Fibroblast of lung (primary cell): ENCODE measurements at regions not wholly inside any gene's neighbourhood (a gene's known extent, or its start where the extent isn't known, plus 50 kb on each side); places are given as distances from the start of the nearest gene placed in this dataset.

Source experiments
- DNase-seq, 2 donors: peaks; one replicate each; pipeline versions ENCODE4 v3.0.0 to v3.0.0-alpha.2; 2010; ENCODE audit warnings: low read depth in 2 of 2
- H2AFZ ChIP-seq: 2 replicates; pipeline ENCODE4 v1.5.1; 2012; ENCODE audit warnings: low read length, control low read depth, inconsistent platforms
- H3K27ac ChIP-seq: 2 replicates; pipeline ENCODE4 v1.5.1; 2011; ENCODE audit warnings: low read length, control low read depth; ENCODE audit not compliant: insufficient read depth
- H3K27me3 ChIP-seq: 2 replicates; pipeline ENCODE4 v1.5.1; 2011; ENCODE audit warnings: mild to moderate bottlenecking, low read length; ENCODE audit not compliant: control insufficient read depth, insufficient read depth
- H3K36me3 ChIP-seq: 2 replicates; pipeline ENCODE4 v1.5.1; 2011; ENCODE audit warnings: low read length; ENCODE audit not compliant: control insufficient read depth, insufficient read depth
- H3K4me1 ChIP-seq: 2 replicates; pipeline ENCODE4 v1.5.1; 2011; ENCODE audit warnings: low read length; ENCODE audit not compliant: control insufficient read depth, insufficient read depth; ENCODE audit errors: extremely low read depth
- H3K4me2 ChIP-seq: 2 replicates; pipeline ENCODE4 v1.5.1; 2011; ENCODE audit warnings: low read length, control low read depth; ENCODE audit not compliant: insufficient read depth; ENCODE audit errors: extremely low read depth
- H3K4me3 ChIP-seq, 4 experiments: fragments of 200-600 bp in 1 of 4; sonication (generic) in 1 of 4; replicated peaks in 1 of 4; 2 replicates each; pipeline ENCODE4 v1.5.1; 2011 to 2016; ENCODE audit warnings: low read length in 4 of 4, low read depth in 3 of 4, mild to moderate bottlenecking in 3 of 4, control low read depth in 2 of 4, inconsistent platforms in 1 of 4, mixed read lengths in 1 of 4; ENCODE audit not compliant: insufficient read depth in 1 of 4; ENCODE audit errors: control extremely low read depth in 1 of 4
- H3K79me2 ChIP-seq: 2 replicates; pipeline ENCODE4 v1.5.1; 2012; ENCODE audit warnings: mild to moderate bottlenecking, low read length, inconsistent platforms; ENCODE audit not compliant: control insufficient read depth, insufficient read depth
- H3K9ac ChIP-seq: 2 replicates; pipeline ENCODE4 v1.5.1; 2011; ENCODE audit warnings: mild to moderate bottlenecking, low read length, control low read depth; ENCODE audit not compliant: insufficient read depth
- H3K9me3 ChIP-seq: 2 replicates; pipeline ENCODE4 v1.5.1; 2012; ENCODE audit warnings: low read depth, low read length; ENCODE audit not compliant: control insufficient read depth, insufficient read depth
- H4K20me1 ChIP-seq: 2 replicates; pipeline ENCODE4 v1.5.1; 2011; ENCODE audit warnings: low read length; ENCODE audit not compliant: control insufficient read depth, insufficient read depth; ENCODE audit errors: extremely low read depth
- CTCF ChIP-seq, 2 donors: IDR thresholded peaks in 1 of 2; conservative IDR thresholded peaks in 1 of 2; 1 replicate in 1 of 2; 2 replicates in 1 of 2; pipeline ENCODE4 v1.5.1; 2011 to 2012; ENCODE audit warnings: low read length in 2 of 2, control low read depth in 1 of 2, inconsistent platforms in 1 of 2, low read depth in 1 of 2, mild to moderate bottlenecking in 1 of 2
- EZH2 ChIP-seq: IDR thresholded peaks from 2 replicates; pipeline ENCODE4 v1.5.1; 2012; ENCODE audit warnings: low read length, control low read depth, mild to moderate bottlenecking; ENCODE audit errors: missing control alignments

- no peak for DNase-seq
- Histone ChIP-seq H3K79me2 (no peaks in the 10 kb centered on the region), H3K9ac (no peak overlapping the region), H3K27me3 (no peaks in the 10 kb centered on the region), H3K4me1 (no peaks in the 10 kb centered on the region), H3K27ac (no peak overlapping the region), H3K9me3 (no peaks in the 10 kb centered on the region), H4K20me1 (no peaks in the 10 kb centered on the region), H2AFZ (no peak overlapping the region), H3K4me2 (no peak overlapping the region), H3K4me3 (no peak overlapping the region), H3K36me3 (no peaks in the 10 kb centered on the region)
- no peak for TF ChIP-seq EZH2
- TF ChIP-seq CTCF (conservative IDR thresholded peaks at IDR 0.05 in 1 of 2, IDR thresholded peaks at IDR 0.05 in 1 of 2; ENCODE audit: low read depth in 1 of 2, low read length in 2 of 2), result no peak
Measured at GRCh38 chr18:70622622-70623419, 334.0 kb downstream of the SOCS6 start.

- H3K27me3 ChIP-seq, result no peaks in the 10 kb centered on the region
- no peaks in the 10 kb centered on the region for H3K36me3 ChIP-seq
- H3K4me3 ChIP-seq, result no peak overlapping the region
- no peak overlapping the region for H2AFZ ChIP-seq
- no peaks in the 10 kb centered on the region for H3K4me1 ChIP-seq
- no peak for DNase-seq
- H3K27ac ChIP-seq, result no peak overlapping the region
- no peaks in the 10 kb centered on the region for H4K20me1 ChIP-seq
- no peaks in the 10 kb centered on the region for H3K79me2 ChIP-seq
- TF ChIP-seq CTCF (conservative IDR thresholded peaks at IDR 0.05 in 1 of 2, IDR thresholded peaks at IDR 0.05 in 1 of 2; ENCODE audit: low read depth in 1 of 2, low read length in 2 of 2) (no peak), EZH2 (no peak)
- H3K9me3 ChIP-seq, result no peaks in the 10 kb centered on the region
- H3K9ac ChIP-seq, result no peak overlapping the region
- H3K4me2 ChIP-seq, result no peak overlapping the region
Measured at GRCh38 chr18:70621710-70622109, 332.9 kb downstream of the SOCS6 start.

GRCh38 chr18:70620837-70621612, 332.2 kb downstream of the SOCS6 start:
- TF ChIP-seq CTCF (conservative IDR thresholded peaks at IDR 0.05 in 1 of 2, IDR thresholded peaks at IDR 0.05 in 1 of 2; ENCODE audit: low read depth in 1 of 2, low read length in 2 of 2) (no peak), EZH2 (no peak)
- Histone ChIP-seq H3K4me1 (no peaks in the 10 kb centered on the region), H3K4me2 (no peak overlapping the region), H3K27ac (no peak overlapping the region), H3K79me2 (no peaks in the 10 kb centered on the region), H3K27me3 (no peaks in the 10 kb centered on the region), H3K36me3 (no peaks in the 10 kb centered on the region), H4K20me1 (no peaks in the 10 kb centered on the region), H3K4me3 (no peak overlapping the region), H3K9ac (no peak overlapping the region), H2AFZ (no peak overlapping the region), H3K9me3 (no peaks in the 10 kb centered on the region)
- no peak for DNase-seq
